ENCODE measurements at regions not wholly inside any gene's neighbourhood (a gene's known extent, or its start where the extent isn't known, plus 50 kb on each side); places are given as distances from the start of the nearest gene placed in this dataset.
A peak's percentile ranks its signal among the peaks of the same experiment; 100 is the strongest.
"Not testable (repeated sequence)": the region's sequence is repeated elsewhere in the genome, so short reads cannot be mapped to it uniquely, and the experiment has no call there.

- no peak for DNase-seq (ENCODE audit: low read depth, low spot score)
These were observed 232.5 kb upstream of the CCNH start for GRCh38 chr5:87645224-87645623.

GRCh38 chr5:87640902-87641301, 228.2 kb upstream of the CCNH start:
- no peak for DNase-seq (ENCODE audit: low read depth, low spot score)

- DNase-seq (ENCODE audit: low read depth, low spot score): no peak
These were observed 214.6 kb upstream of the CCNH start for GRCh38 chr5:87627363-87627762.

- no peak for DNase-seq (ENCODE audit: low read depth, low spot score)
These were observed 195.7 kb upstream of the CCNH start for GRCh38 chr5:87608385-87608784.

- no peak for DNase-seq (ENCODE audit: low read depth, low spot score)
These were observed 192.9 kb upstream of the CCNH start for GRCh38 chr5:87605663-87606062.

GRCh38 chr5:87599778-87600177, 187.0 kb upstream of the CCNH start:
- no peak for DNase-seq (ENCODE audit: low read depth, low spot score)

GRCh38 chr5:87598460-87598859, 185.7 kb upstream of the CCNH start:
- no peak for DNase-seq (ENCODE audit: low read depth, low spot score)

GRCh38 chr5:87594566-87594965, 181.8 kb upstream of the CCNH start:
- DNase-seq (ENCODE audit: low read depth, low spot score): no peak

- DNase-seq (ENCODE audit: low read depth, low spot score): no peak
These were observed 176.9 kb upstream of the CCNH start for GRCh38 chr5:87589587-87589986.

GRCh38 chr5:87588316-87588715, 175.6 kb upstream of the CCNH start:
- DNase-seq (ENCODE audit: low read depth, low spot score): no peak

- not testable (repeated sequence) for DNase-seq (ENCODE audit: low read depth, low spot score)
These were observed 171.0 kb upstream of the CCNH start for GRCh38 chr5:87583704-87584103.

- no peak for DNase-seq (ENCODE audit: low read depth, low spot score)
These were observed 169.4 kb upstream of the CCNH start for GRCh38 chr5:87582149-87582548.

- no peak for DNase-seq (ENCODE audit: low read depth, low spot score)
These were observed 168.9 kb upstream of the CCNH start for GRCh38 chr5:87581661-87582060.

- no peak for DNase-seq (ENCODE audit: low read depth, low spot score)
These were observed 166.9 kb upstream of the CCNH start for GRCh38 chr5:87579678-87580077.

GRCh38 chr5:87576867-87577266, 164.1 kb upstream of the CCNH start:
- DNase-seq (ENCODE audit: low read depth, low spot score): no peak

GRCh38 chr5:87576306-87576705, 163.6 kb upstream of the CCNH start:
- DNase-seq (ENCODE audit: low read depth, low spot score): peak; percentile 17

- DNase-seq (ENCODE audit: low read depth, low spot score): no peak
These were observed 161.4 kb upstream of the CCNH start for GRCh38 chr5:87574106-87574505.

GRCh38 chr5:87572611-87573010, 159.9 kb upstream of the CCNH start:
- no peak for DNase-seq (ENCODE audit: low read depth, low spot score)

- no peak for DNase-seq (ENCODE audit: low read depth, low spot score)
These were observed 159.4 kb upstream of the CCNH start for GRCh38 chr5:87572090-87572489.

- DNase-seq (ENCODE audit: low read depth, low spot score): no peak
These were observed 157.6 kb upstream of the CCNH start for GRCh38 chr5:87570366-87570765.

GRCh38 chr5:87562068-87562467, 149.3 kb upstream of the CCNH start:
- no peak for DNase-seq (ENCODE audit: low read depth, low spot score)

GRCh38 chr5:87560528-87560927, 147.8 kb upstream of the CCNH start:
- DNase-seq (ENCODE audit: low read depth, low spot score): no peak

GRCh38 chr5:87551911-87552310, 139.2 kb upstream of the CCNH start:
- DNase-seq (ENCODE audit: low read depth, low spot score): no peak

- DNase-seq (ENCODE audit: low read depth, low spot score): no peak
These were observed 128.9 kb upstream of the CCNH start for GRCh38 chr5:87541676-87542075.

GRCh38 chr5:87541033-87541432, 128.3 kb upstream of the CCNH start:
- DNase-seq (ENCODE audit: low read depth, low spot score): no peak

Data from iPS DF 19.7 (cell line).